Stimulated activated CD8-positive, alpha-beta memory T cell treated with anti-CD3 and anti-CD28 coated beads, Interleukin-2, amount 100 ng/mL, for 48 hours (primary cell): ENCODE measurements at regions not wholly inside any gene's neighbourhood (a gene's known extent, or its start where the extent isn't known, plus 50 kb on each side); places are given as distances from the start of the nearest gene placed in this dataset.

Experiments used
- DNase-seq, 2 donors: peaks; one replicate each; pipeline ENCODE4 v3.0.0-alpha.2; 2020; ENCODE audit warnings: low read depth in 2 of 2

DNA sequence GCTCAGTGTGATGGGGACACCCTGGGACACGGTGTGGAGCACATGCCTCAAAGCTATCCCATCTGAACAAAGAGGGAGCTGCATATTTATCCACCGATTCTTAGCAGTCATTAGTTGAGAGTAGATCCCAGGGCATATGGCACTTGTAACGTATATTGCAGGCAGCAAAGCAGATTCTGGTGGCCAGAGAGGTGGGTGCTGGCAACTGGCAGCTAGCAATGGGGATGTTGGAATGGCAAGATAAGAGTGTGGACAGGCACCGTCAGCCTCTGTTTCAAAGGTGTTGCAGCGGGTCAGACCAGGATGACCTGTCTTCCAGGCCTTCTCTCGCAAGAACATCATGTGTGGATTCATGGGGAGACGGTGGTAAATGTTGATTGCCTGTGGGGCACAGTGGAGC, 54.0 kb upstream of the ADRA1D start:
- DNase-seq = no peak

DNA sequence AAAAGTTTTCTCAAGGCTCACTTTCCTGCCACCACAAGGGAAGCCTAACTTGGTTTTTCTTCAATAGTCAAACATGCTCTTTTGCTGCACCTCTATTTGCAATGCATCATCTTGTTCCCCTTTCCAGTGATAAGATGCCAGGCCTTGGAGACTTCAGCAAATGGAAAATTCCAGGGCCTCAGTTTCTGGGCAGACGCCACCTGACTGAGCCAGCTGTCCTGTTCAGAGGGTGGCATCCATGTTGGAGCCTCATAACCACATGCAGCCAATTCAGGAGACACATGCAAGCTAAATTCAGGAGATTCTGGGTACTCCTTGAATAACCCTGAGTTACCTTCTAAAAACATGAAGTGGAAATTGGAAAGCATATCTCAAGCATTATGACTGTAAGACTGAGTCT, 51.8 kb upstream of the ADRA1D start:
- DNase-seq = no peak

DNA sequence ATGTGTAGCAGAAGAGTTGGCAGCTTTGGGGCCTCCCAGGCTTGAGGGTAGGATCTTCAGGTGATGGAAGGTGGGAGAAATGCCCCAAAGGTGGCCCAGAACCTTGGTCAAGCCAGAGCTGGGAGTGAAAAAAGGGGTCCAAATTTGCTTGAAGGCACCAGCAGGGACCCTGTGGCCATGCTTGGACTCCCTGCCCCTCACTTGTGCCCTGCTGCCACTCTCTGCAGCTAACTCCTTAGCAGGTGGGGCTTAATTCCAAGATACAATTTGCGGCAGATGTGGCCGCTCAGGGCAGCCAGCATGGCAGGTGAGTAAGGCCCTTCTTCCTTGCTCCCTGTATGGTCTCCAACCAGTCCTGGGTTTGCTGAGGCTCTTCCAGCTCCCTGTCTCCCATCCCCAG, 51.3 kb upstream of the ADRA1D start:
- DNase-seq = no peak

DNA sequence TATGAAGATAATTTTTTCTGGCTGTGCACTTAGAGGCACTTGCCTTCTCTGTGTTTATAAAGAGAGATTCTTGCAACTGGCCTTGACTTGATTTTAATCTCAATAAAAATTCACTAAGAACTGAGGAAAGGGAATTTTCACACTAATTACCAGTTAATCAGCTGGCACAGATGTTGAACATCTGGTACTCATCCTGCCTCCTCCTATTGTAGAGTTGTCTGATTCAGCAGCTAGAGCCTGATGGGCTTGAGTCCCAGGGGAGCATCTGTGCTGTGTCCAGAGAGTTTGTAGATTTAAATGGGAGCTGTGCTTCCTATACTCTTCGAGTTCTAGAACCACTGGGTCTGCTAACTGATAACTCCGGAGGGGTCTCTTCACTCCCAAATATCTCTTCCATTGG, 50.7 kb upstream of the ADRA1D start:
- DNase-seq = no peak

DNA sequence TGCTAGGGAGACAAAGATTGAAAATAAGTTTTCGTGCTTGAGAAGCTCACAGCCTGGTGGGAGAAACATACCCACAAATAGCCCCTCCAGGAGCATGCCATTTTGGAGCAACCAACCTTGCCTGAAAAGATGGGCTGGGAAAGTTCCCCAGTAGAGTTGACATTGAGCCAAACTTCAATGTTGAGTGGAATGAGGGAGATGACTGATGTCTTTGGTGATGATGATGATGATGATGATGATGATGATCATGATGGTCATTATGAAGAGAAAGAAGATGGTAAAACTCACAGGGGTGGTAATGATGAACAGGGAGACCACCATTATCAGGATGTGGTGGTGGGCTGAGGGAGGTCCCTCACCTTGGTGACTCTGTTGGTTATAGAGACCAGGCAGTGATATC, 50.1 kb upstream of the ADRA1D start:
- no peak for DNase-seq
